SK-N-SH (cell line): ENCODE measurements at regions not wholly inside any gene's neighbourhood (a gene's known extent, or its start where the extent isn't known, plus 50 kb on each side); places are given as distances from the start of the nearest gene placed in this dataset.

ENCODE experiments used
- CTCF ChIA-PET: fragments of 300-600, 350-600 bp; formaldehyde crosslinking; extraction: SDS; loops from one replicate; lab custom pipeline; 2021; lab: Yijun Ruan, JAX
- POLR2A ChIA-PET: fragments of 350-600 bp; sonication (Branson Sonifier 250); formaldehyde crosslinking; extraction: SDS; loops from one replicate; lab custom pipeline; 2020; ENCODE audit warnings: antibody characterized with exemption, inconsistent platforms; lab: Yijun Ruan, JAX
- DNase-seq: peaks from one replicate; pipeline ENCODE4 v3.0.0; 2012
- H2AFZ ChIP-seq: fragments of 200-600 bp; sonication (generic); 2 replicates; pipeline ENCODE4 v1.8.1; 2016; ENCODE audit warnings: antibody characterized with exemption, mild to moderate bottlenecking, low read depth
- H3F3A ChIP-seq: fragments of 200-600 bp; sonication (generic); replicated peaks from 2 replicates; pipeline ENCODE3; 2016; ENCODE audit warnings: antibody characterized with exemption, mild to moderate bottlenecking; ENCODE audit not compliant: insufficient read depth
- H3K27ac ChIP-seq, 2 experiments: fragments of 200-500 bp in 1 of 2; fragments of 200-600 bp in 1 of 2; sonication (Bioruptor generic) in 1 of 2; sonication (generic), shearing (Covaris generic) in 1 of 2; 2 replicates each; pipeline versions ENCODE4 v1.5.1 to v1.6.1; 2014 to 2016; ENCODE audit warnings: low read depth in 2 of 2, inconsistent platforms in 1 of 2, low read length in 1 of 2, mild to moderate bottlenecking in 1 of 2, mixed read lengths in 1 of 2
- H3K27me3 ChIP-seq: fragments of 200-600 bp; sonication (generic), shearing (Covaris generic); 2 replicates; pipeline ENCODE4 v1.6.1; 2016; ENCODE audit warnings: mixed run types; ENCODE audit not compliant: insufficient read depth
- H3K36me3 ChIP-seq, 2 experiments: fragments of 200-500 bp in 1 of 2; fragments of 200-600 bp in 1 of 2; sonication (Bioruptor generic) in 1 of 2; sonication (generic) in 1 of 2; replicated peaks in 1 of 2; 2 replicates each; pipeline versions ENCODE3 to v1.5.1; 2014 to 2016; ENCODE audit warnings: low read length in 1 of 2, mild to moderate bottlenecking in 1 of 2; ENCODE audit not compliant: insufficient read depth in 2 of 2, control insufficient read depth in 1 of 2
- H3K4me1 ChIP-seq, 2 experiments: fragments of 200-500 bp in 1 of 2; fragments of 200-600 bp in 1 of 2; sonication (Bioruptor generic) in 1 of 2; sonication (generic), shearing (Covaris generic) in 1 of 2; 2 replicates each; pipeline versions ENCODE4 v1.5.1 to v1.6.1; 2014 to 2016; ENCODE audit warnings: low read depth in 1 of 2, low read length in 1 of 2, mixed run types in 1 of 2; ENCODE audit not compliant: insufficient read depth in 2 of 2, control insufficient read depth in 1 of 2
- H3K4me2 ChIP-seq: fragments of 200-600 bp; sonication (generic), shearing (Covaris generic); 2 replicates; pipeline ENCODE4 v1.6.1; 2017; ENCODE audit warnings: mixed run types
- H3K4me3 ChIP-seq, 2 experiments: fragments of 200-500 bp in 1 of 2; fragments of 200-600 bp in 1 of 2; sonication (Bioruptor generic) in 1 of 2; sonication (generic), shearing (Covaris generic) in 1 of 2; 2 replicates each; pipeline versions ENCODE4 v1.5.1 to v1.8.1; 2014 to 2016; ENCODE audit warnings: low read depth in 2 of 2, inconsistent platforms in 1 of 2, low read length in 1 of 2, mild to moderate bottlenecking in 1 of 2, mixed read lengths in 1 of 2, moderate library complexity in 1 of 2
- H3K79me2 ChIP-seq: fragments of 200-600 bp; sonication (generic); 2 replicates; pipeline ENCODE4 v1.8.1; 2017; ENCODE audit warnings: mild to moderate bottlenecking; ENCODE audit not compliant: insufficient read depth
- H3K9ac ChIP-seq: fragments of 200-600 bp; sonication (generic); 2 replicates; pipeline ENCODE4 v1.6.1; 2017; ENCODE audit warnings: mixed run types
- H3K9me2 ChIP-seq: fragments of 200-600 bp; sonication (generic); 2 replicates; pipeline ENCODE4 v1.6.1; 2017; ENCODE audit warnings: mixed run types
- H3K9me3 ChIP-seq: fragments of 200-600 bp; sonication (generic); 2 replicates; pipeline ENCODE4 v1.6.1; 2017; ENCODE audit warnings: mixed run types, mild to moderate bottlenecking, moderate library complexity
- H4K20me1 ChIP-seq: fragments of 200-600 bp; sonication (generic); 2 replicates; pipeline ENCODE4 v1.6.1; 2017; ENCODE audit warnings: mild to moderate bottlenecking, mixed run types; ENCODE audit not compliant: insufficient read depth
- ELF1 ChIP-seq: IDR thresholded peaks from 2 replicates; pipeline ENCODE4 v1.4.0; 2012
- EP300 ChIP-seq, 2 experiments: IDR thresholded peaks; 2 replicates each; pipeline versions ENCODE4 v1.4.0 to v1.6.1; 2012; ENCODE audit warnings: borderline replicate concordance in 1 of 2, low read depth in 1 of 2, low read length in 1 of 2
- FOSL2 ChIP-seq: IDR thresholded peaks from 2 replicates; pipeline ENCODE4 v1.4.0; 2012; ENCODE audit warnings: low read depth, mild to moderate bottlenecking, moderate library complexity, borderline replicate concordance
- FOXM1 ChIP-seq: IDR thresholded peaks from 2 replicates; pipeline ENCODE4 v1.4.0; 2012; ENCODE audit warnings: low read depth, mild to moderate bottlenecking
- GABPA ChIP-seq: IDR thresholded peaks from 2 replicates; pipeline ENCODE4 v1.4.0; 2012; ENCODE audit warnings: low read depth, mild to moderate bottlenecking
- IRF3 ChIP-seq: fragments of 150-350 bp; IDR thresholded peaks from 2 replicates; pipeline ENCODE4 v1.6.1; 2016; ENCODE audit warnings: mild to moderate bottlenecking, low read depth, low read length
- MEF2A ChIP-seq: IDR thresholded peaks from 2 replicates; pipeline ENCODE4 v1.4.0; 2012; ENCODE audit warnings: low read depth, borderline replicate concordance
- NFIC ChIP-seq: IDR thresholded peaks from 2 replicates; pipeline ENCODE4 v1.4.0; 2012; ENCODE audit warnings: borderline replicate concordance
- NRF1 ChIP-seq: IDR thresholded peaks from 2 replicates; pipeline ENCODE4 v1.6.1; 2012; ENCODE audit warnings: low read depth, mild to moderate bottlenecking, low read length
- POLR2AphosphoS5 ChIP-seq: IDR thresholded peaks from 2 replicates; pipeline ENCODE4 v1.6.1; 2012; ENCODE audit warnings: low read depth, low read length
- RAD21 ChIP-seq: IDR thresholded peaks from 2 replicates; pipeline ENCODE4 v1.6.1; 2012; ENCODE audit warnings: mild to moderate bottlenecking, low read length
- RCOR1 ChIP-seq: fragments of 150-350 bp; IDR thresholded peaks from 2 replicates; pipeline ENCODE4 v1.6.1; 2017; ENCODE audit warnings: antibody characterized with exemption, low read length
- RFX5 ChIP-seq: IDR thresholded peaks from 2 replicates; pipeline ENCODE4 v1.6.1; 2012; ENCODE audit warnings: mild to moderate bottlenecking, improper control_type of control experiment, low read length
- RXRA ChIP-seq: IDR thresholded peaks from 2 replicates; pipeline ENCODE4 v1.4.0; 2012; ENCODE audit warnings: low read depth, mild to moderate bottlenecking, borderline replicate concordance
- SMC3 ChIP-seq: IDR thresholded peaks from 2 replicates; pipeline ENCODE4 v1.6.1; 2012; ENCODE audit warnings: low read depth, low read length, improper control_type of control experiment
- TEAD4 ChIP-seq: IDR thresholded peaks from 2 replicates; pipeline ENCODE4 v1.4.0; 2012; ENCODE audit warnings: mild to moderate bottlenecking, borderline replicate concordance; ENCODE audit not compliant: insufficient read depth
- USF1 ChIP-seq: IDR thresholded peaks from 2 replicates; pipeline ENCODE4 v1.4.0; 2012; ENCODE audit warnings: low read depth, borderline replicate concordance
- USF2 ChIP-seq: fragments of 150-350 bp; IDR thresholded peaks from 2 replicates; pipeline ENCODE4 v1.6.1; 2017; ENCODE audit warnings: antibody characterized with exemption, low read length, low read depth, borderline replicate concordance
- WGBS: methylation state at CpG from one replicate; pipeline ENCODE4 v1.1.6; 2017; ENCODE audit warnings: low lambda C conversion rate; 5-methylcytosine and 5-hydroxymethylcytosine counted together
- TF ChIP-seq, protein P1 (sequence below): IDR thresholded peaks from 2 replicates; pipeline ENCODE4 v1.4.0; 2012; ENCODE audit warnings: low read depth

- CTCF ChIA-PET: no interaction called here
- no peak for TF ChIP-seq USF1
- no peak for DNase-seq
- Histone ChIP-seq H3K9me2 (no peaks in the 10 kb centered on the region), H3K27me3 (no peaks in the 10 kb centered on the region), H3K4me2 (no peak overlapping the region), H3F3A (no peaks in the 10 kb centered on the region), H4K20me1 (no peaks in the 10 kb centered on the region), H3K79me2 (no peaks in the 10 kb centered on the region), H2AFZ (no peak overlapping the region), H3K4me1 (no peaks in the 10 kb centered on the region), H3K9ac (no peak overlapping the region), H3K36me3 (no peaks in the 10 kb centered on the region), H3K4me3 (no peak overlapping the region), H3K27ac (no peak overlapping the region), H3K9me3 (no peaks in the 10 kb centered on the region)
- POLR2A ChIA-PET: no interaction called here
- WGBS: 40% methylated on average over 1 of the region's 1 CpG
These were observed 267.7 kb downstream of the LRRIQ3 start for GRCh38 chr1:73930293-73930692.

- no peaks in the 10 kb centered on the region for H3K79me2 ChIP-seq
- H3K9ac ChIP-seq: no peak overlapping the region
- WGBS: 20% methylated on average over 3 of the region's 3 CpGs
- no peak overlapping the region for H3K27ac ChIP-seq
- H3F3A ChIP-seq: no peaks in the 10 kb centered on the region
- DNase-seq: no peak
- no peaks in the 10 kb centered on the region for H3K36me3 ChIP-seq
- no peaks in the 10 kb centered on the region for H3K9me2 ChIP-seq
- H2AFZ ChIP-seq: no peak overlapping the region
- no peaks in the 10 kb centered on the region for H3K9me3 ChIP-seq
- TF ChIP-seq TEAD4: no peak
- TF ChIP-seq, protein P1, sequence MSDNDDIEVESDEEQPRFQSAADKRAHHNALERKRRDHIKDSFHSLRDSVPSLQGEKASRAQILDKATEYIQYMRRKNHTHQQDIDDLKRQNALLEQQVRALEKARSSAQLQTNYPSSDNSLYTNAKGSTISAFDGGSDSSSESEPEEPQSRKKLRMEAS: no peak
- no peak for TF ChIP-seq FOSL2
- TF ChIP-seq RAD21: no peak
- TF ChIP-seq EP300 (IDR thresholded peaks at IDR 0.05; ENCODE audit: borderline replicate concordance in 1 of 2, low read depth in 1 of 2, low read length in 1 of 2): no peak
- no peak for TF ChIP-seq RXRA
- no peak for TF ChIP-seq GABPA
- no peak for TF ChIP-seq IRF3
- TF ChIP-seq NFIC: no peak
- TF ChIP-seq, all 33 proteins: peak for 0
- H4K20me1 ChIP-seq: no peaks in the 10 kb centered on the region
- H3K4me2 ChIP-seq: no peak overlapping the region
- H3K4me1 ChIP-seq: no peaks in the 10 kb centered on the region; a peak in 1 of 4 replicates
- H3K27me3 ChIP-seq: no peaks in the 10 kb centered on the region
- CTCF ChIA-PET: no interaction called here
- POLR2A ChIA-PET: no interaction called here
- no peak overlapping the region for H3K4me3 ChIP-seq
These were observed 283.0 kb downstream of the LRRIQ3 start for GRCh38 chr1:73914951-73915350.

DNA sequence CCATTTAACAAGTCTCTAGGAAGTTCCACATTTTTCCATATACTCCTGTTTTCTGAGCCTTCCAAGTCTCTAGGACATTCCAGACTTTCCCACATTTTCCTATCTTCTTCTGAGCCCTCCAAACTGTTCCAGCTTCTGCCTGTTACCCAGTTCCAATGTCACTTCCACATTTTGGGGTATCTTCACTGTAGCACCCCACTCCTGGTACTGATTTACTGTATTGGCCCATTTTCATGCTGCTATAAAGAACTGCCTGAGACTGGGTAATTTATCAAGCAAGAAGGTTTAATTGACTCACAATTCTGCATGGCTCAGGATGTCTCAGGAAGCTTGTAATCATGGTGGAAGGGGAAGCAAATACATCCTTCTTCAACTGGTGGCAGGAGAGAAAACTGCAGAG is 285.0 kb downstream of the LRRIQ3 start:
- Histone ChIP-seq H3K27me3 (no peaks in the 10 kb centered on the region), H4K20me1 (no peaks in the 10 kb centered on the region), H3K36me3 (no peaks in the 10 kb centered on the region), H3K9ac (no peak overlapping the region), H3K4me1 (no peaks in the 10 kb centered on the region; a peak in 1 of 4 replicates), H3K4me2 (no peak overlapping the region), H3K27ac (no peak overlapping the region), H3F3A (no peaks in the 10 kb centered on the region), H3K79me2 (no peaks in the 10 kb centered on the region), H3K9me3 (no peaks in the 10 kb centered on the region), H3K9me2 (no peaks in the 10 kb centered on the region), H2AFZ (no peak overlapping the region), H3K4me3 (no peak overlapping the region)
- no peak for DNase-seq
- ChIA-PET CTCF (no interaction called here), POLR2A (no interaction called here)
- TF ChIP-seq USF2 (no peak), RFX5 (no peak), TEAD4 (no peak), POLR2AphosphoS5 (no peak), SMC3 (no peak), EP300 (IDR thresholded peaks at IDR 0.05; ENCODE audit: borderline replicate concordance in 1 of 2, low read depth in 1 of 2, low read length in 1 of 2) (no peak), NRF1 (no peak), RCOR1 (no peak), FOXM1 (no peak), MEF2A (no peak), IRF3 (no peak), ELF1 (no peak), GABPA (no peak)
